Upper lobe of left lung (tissue), 6 donors: ENCODE measurements at regions not wholly inside any gene's neighbourhood (a gene's known extent, or its start where the extent isn't known, plus 50 kb on each side); places are given as distances from the start of the nearest gene placed in this dataset.

ENCODE experiments used
- ATAC-seq, 2 donors: fragments of 200-7000 bp; cut with Tn5 transposase; one replicate each; pipeline ENCODE4 v1.9.1; 2022; ENCODE audit warnings: mild to moderate bottlenecking in 2 of 2, moderate library complexity in 2 of 2; ENCODE audit not compliant: low FRiP score in 2 of 2
- DNase-seq, 2 donors: peaks; one replicate each; pipeline ENCODE4 v3.0.0-alpha.2; 2019 to 2020
- H3K27ac ChIP-seq, 4 donors: fragments of 200-600 bp; sonication (generic); one replicate each; pipeline ENCODE4 v1.5.1; 2016 to 2019
- H3K27me3 ChIP-seq, 4 donors: fragments of 200-600 bp; sonication (generic); one replicate each; pipeline ENCODE4 v1.5.1; 2017 to 2019
- H3K36me3 ChIP-seq, 4 donors: fragments of 200-600 bp; sonication (generic); one replicate each; pipeline ENCODE4 v1.5.1; 2016 to 2019
- H3K4me1 ChIP-seq, 4 donors: fragments of 200-600 bp; sonication (generic); one replicate each; pipeline ENCODE4 v1.5.1; 2018 to 2019
- H3K4me3 ChIP-seq, 4 donors: fragments of 200-600 bp; sonication (generic); one replicate each; pipeline ENCODE4 v1.5.1; 2017 to 2019; ENCODE audit warnings: mild to moderate bottlenecking in 2 of 4, moderate library complexity in 1 of 4
- H3K9me3 ChIP-seq, 4 donors: fragments of 200-600 bp; sonication (generic); one replicate each; pipeline ENCODE4 v1.5.1; 2018 to 2019
- CTCF ChIP-seq, 6 experiments: fragments of 450-650 bp in 4 of 6; fragments of 200-600 bp in 2 of 6; sonication (generic) in 2 of 6; IDR thresholded peaks; one replicate each; pipeline ENCODE4 v1.5.1; 2016 to 2019; ENCODE audit warnings: antibody characterized with exemption in 6 of 6
- EP300 ChIP-seq, 4 donors: sonication (generic); formaldehyde crosslinking; IDR thresholded peaks; one replicate each; pipeline ENCODE4 v1.5.1; 2017; ENCODE audit warnings: antibody characterized with exemption in 4 of 4, control low read depth in 2 of 4
- POLR2A ChIP-seq, 4 donors: fragments of 450-650 bp; IDR thresholded peaks; one replicate each; pipeline ENCODE4 v1.5.1; 2016 to 2017; ENCODE audit warnings: antibody characterized with exemption in 4 of 4, mild to moderate bottlenecking in 2 of 4
- POLR2AphosphoS5 ChIP-seq, 2 donors: sonication (generic); formaldehyde crosslinking; IDR thresholded peaks; one replicate each; pipeline ENCODE4 v1.5.1; 2017; ENCODE audit warnings: antibody characterized with exemption in 2 of 2
- WGBS, 2 donors: methylation state at CpG; one replicate each; pipeline ENCODE4 v1.1.5; 2017 to 2018; 5-methylcytosine and 5-hydroxymethylcytosine counted together
- donor health status: DM: no; HTN: no; CAD: no; lungs with moderate emphysema.
- donor health status: DM: no; HTN: yes; CAD: no; lungs with severe emphysema.

GRCh38 chr18:71327441-71327840, 1038.6 kb downstream of the SOCS6 start:
- Histone ChIP-seq H3K4me3 (no peak overlapping the region), H3K27me3 (no peaks in the 10 kb centered on the region), H3K36me3 (no peaks in the 10 kb centered on the region), H3K27ac (no peak overlapping the region), H3K4me1 (no peaks in the 10 kb centered on the region), H3K9me3 (no peaks in the 10 kb centered on the region)
- ATAC-seq (no peak), DNase-seq (no peak)
- TF ChIP-seq POLR2A (IDR thresholded peaks at IDR 0.05) (no peak), EP300 (IDR thresholded peaks at IDR 0.05) (no peak), CTCF (IDR thresholded peaks at IDR 0.05) (no peak), POLR2AphosphoS5 (IDR thresholded peaks at IDR 0.05) (no peak)
- WGBS, 2 donors = 56 to 64% methylated on average over 5 of the region's 5 CpGs

- ATAC-seq (no peak), DNase-seq (peak in 1 of 2 donors; percentile 8)
- H3K27ac ChIP-seq = no peak overlapping the region
- H3K9me3 ChIP-seq = no peaks in the 10 kb centered on the region
- TF ChIP-seq POLR2A (IDR thresholded peaks at IDR 0.05) (no peak), POLR2AphosphoS5 (IDR thresholded peaks at IDR 0.05) (no peak), EP300 (IDR thresholded peaks at IDR 0.05) (no peak), CTCF (IDR thresholded peaks at IDR 0.05) (no peak)
- no peaks in the 10 kb centered on the region for H3K4me1 ChIP-seq
- H3K27me3 ChIP-seq = no peaks in the 10 kb centered on the region
- no peak overlapping the region for H3K4me3 ChIP-seq
- H3K36me3 ChIP-seq = no peaks in the 10 kb centered on the region
- 87 to 88% methylated on average over 3 of the region's 3 CpGs for WGBS, 2 donors
Observed at GRCh38 chr18:71326826-71327225, 1038.0 kb downstream of the SOCS6 start.

- H3K9me3 ChIP-seq = no peaks in the 10 kb centered on the region
- ATAC-seq (no peak), DNase-seq (no peak)
- WGBS, 2 donors = 33 to 37% methylated on average over 1 of the region's 1 CpG
- no peaks in the 10 kb centered on the region for H3K27me3 ChIP-seq
- H3K36me3 ChIP-seq = no peaks in the 10 kb centered on the region
- no peaks in the 10 kb centered on the region for H3K4me1 ChIP-seq
- no peak for TF ChIP-seq POLR2AphosphoS5 (IDR thresholded peaks at IDR 0.05)
- H3K4me3 ChIP-seq = no peak overlapping the region
- H3K27ac ChIP-seq = no peak overlapping the region
Observed at GRCh38 chr18:71324356-71324755, 1035.5 kb downstream of the SOCS6 start.

- Histone ChIP-seq H3K36me3 (no peaks in the 10 kb centered on the region), H3K27ac (no peak overlapping the region)
Observed at GRCh38 chr18:71322201-71322600, 1033.4 kb downstream of the SOCS6 start.

GRCh38 chr18:71321319-71321718, 1032.5 kb downstream of the SOCS6 start:
- no peak for DNase-seq
- H3K4me1 ChIP-seq = no peaks in the 10 kb centered on the region
- H3K4me3 ChIP-seq = no peak overlapping the region
- H3K27me3 ChIP-seq = no peaks in the 10 kb centered on the region
- H3K9me3 ChIP-seq = no peaks in the 10 kb centered on the region
- H3K36me3 ChIP-seq = no peaks in the 10 kb centered on the region
- TF ChIP-seq CTCF (IDR thresholded peaks at IDR 0.05) (no peak), POLR2AphosphoS5 (IDR thresholded peaks at IDR 0.05) (no peak)
- ATAC-seq = no peak
- WGBS, 2 donors = 83 to 88% methylated on average over 3 of the region's 3 CpGs
- no peak overlapping the region for H3K27ac ChIP-seq

More at GRCh38 chr18:71322201-71322600, 1033.4 kb downstream of the SOCS6 start:
- TF ChIP-seq EP300 (IDR thresholded peaks at IDR 0.05) (no peak), POLR2AphosphoS5 (IDR thresholded peaks at IDR 0.05) (no peak), POLR2A (IDR thresholded peaks at IDR 0.05) (no peak), CTCF (IDR thresholded peaks at IDR 0.05) (no peak)
- H3K9me3 ChIP-seq = no peaks in the 10 kb centered on the region
- H3K4me3 ChIP-seq = no peak overlapping the region
- no peaks in the 10 kb centered on the region for H3K27me3 ChIP-seq
- no peak for DNase-seq
- WGBS, 2 donors = 41 to 50% methylated on average over 3 of the region's 3 CpGs
- no peaks in the 10 kb centered on the region for H3K4me1 ChIP-seq
- ATAC-seq = no peak
